CD14-positive monocyte (primary cell): ENCODE measurements at regions not wholly inside any gene's neighbourhood (a gene's known extent, or its start where the extent isn't known, plus 50 kb on each side); places are given as distances from the start of the nearest gene placed in this dataset.
"Not testable (repeated sequence)": the region's sequence is repeated elsewhere in the genome, so short reads cannot be mapped to it uniquely, and the experiment has no call there.

Source experiments
- DNase-seq, 3 donors: peaks; one replicate each; pipeline ENCODE4 v3.0.0-alpha.2; 2011 to 2022
- H2AFZ ChIP-seq: 2 replicates; pipeline ENCODE4 v1.6.0; 2012; ENCODE audit warnings: mild to moderate bottlenecking, low read depth, low read length, inconsistent platforms; ENCODE audit not compliant: insufficient read depth, poor library complexity, severe bottlenecking
- H3K27ac ChIP-seq, 2 donors: 1 replicate in 1 of 2; 2 replicates in 1 of 2; pipeline ENCODE4 v1.5.1; 2012 to 2013; ENCODE audit warnings: low read length in 2 of 2, control low read depth in 1 of 2, inconsistent platforms in 1 of 2, low read depth in 1 of 2, mild to moderate bottlenecking in 1 of 2
- H3K27me3 ChIP-seq, 2 donors: one replicate each; pipeline versions ENCODE4 v1.6.0 to v1.6.1; 2011 to 2013; ENCODE audit warnings: low read length in 2 of 2; ENCODE audit not compliant: control insufficient read depth in 2 of 2, insufficient read depth in 2 of 2
- H3K36me3 ChIP-seq, 2 donors: replicated peaks in 1 of 2; 1 replicate in 1 of 2; 2 replicates in 1 of 2; pipeline versions ENCODE4 v1.5.1 to v1.6.1; 2012 to 2013; ENCODE audit warnings: low read length in 2 of 2, control low read depth in 1 of 2, inconsistent platforms in 1 of 2, mild to moderate bottlenecking in 1 of 2; ENCODE audit not compliant: insufficient read depth in 2 of 2, control insufficient read depth in 1 of 2
- H3K4me1 ChIP-seq, 2 donors: 1 replicate in 1 of 2; 2 replicates in 1 of 2; pipeline versions ENCODE4 v1.5.1 to v1.6.1; 2012 to 2013; ENCODE audit warnings: low read length in 2 of 2, control low read depth in 1 of 2, inconsistent platforms in 1 of 2, mild to moderate bottlenecking in 1 of 2, moderate library complexity in 1 of 2; ENCODE audit not compliant: insufficient read depth in 2 of 2, control insufficient read depth in 1 of 2
- H3K4me2 ChIP-seq: replicated peaks from 2 replicates; pipeline ENCODE3; 2012; ENCODE audit warnings: low read length, moderate library complexity, mild to moderate bottlenecking; ENCODE audit not compliant: poor library complexity, severe bottlenecking; ENCODE audit errors: extremely low read depth
- H3K4me3 ChIP-seq, 3 experiments: fragments of 200-600 bp in 1 of 3; sonication (generic) in 1 of 3; replicated peaks in 1 of 3; 1 replicate in 2 of 3; 2 replicates in 1 of 3; pipeline ENCODE4 v1.5.1; 2011 to 2013; ENCODE audit warnings: low read length in 3 of 3, mild to moderate bottlenecking in 3 of 3, control low read depth in 2 of 3, low read depth in 2 of 3, inconsistent platforms in 1 of 3, moderate library complexity in 1 of 3
- H3K79me2 ChIP-seq: 2 replicates; pipeline ENCODE4 v1.6.0; 2012; ENCODE audit warnings: mild to moderate bottlenecking, control low read depth, inconsistent platforms, low read length, moderate library complexity; ENCODE audit not compliant: insufficient read depth
- H3K9ac ChIP-seq: 2 replicates; pipeline ENCODE4 v1.6.0; 2017; ENCODE audit warnings: low read length, mild to moderate bottlenecking; ENCODE audit not compliant: insufficient read depth, poor library complexity, severe bottlenecking
- H3K9me3 ChIP-seq, 2 donors: replicated peaks in 1 of 2; 1 replicate in 1 of 2; 2 replicates in 1 of 2; pipeline versions ENCODE4 v1.5.1 to v1.6.1; 2012 to 2013; ENCODE audit warnings: low read length in 2 of 2, control low read depth in 1 of 2; ENCODE audit not compliant: control insufficient read depth in 1 of 2, insufficient read depth in 1 of 2
- H4K20me1 ChIP-seq: 2 replicates; pipeline ENCODE4 v1.6.0; 2012; ENCODE audit warnings: mild to moderate bottlenecking, low read length, control low read depth, moderate library complexity; ENCODE audit not compliant: insufficient read depth
- H3K27ac Mint-ChIP-seq, 7 donors: one replicate each; pipeline ENCODE4 v1.8.0; 2020; ENCODE audit warnings: mild to moderate bottlenecking in 7 of 7, mixed read lengths in 7 of 7, moderate library complexity in 6 of 7, inconsistent platforms in 2 of 7
- H3K27me3 Mint-ChIP-seq, 3 donors: one replicate each; pipeline ENCODE4 v1.8.0; 2021 to 2022; ENCODE audit warnings: low read depth in 3 of 3, mild to moderate bottlenecking in 3 of 3, mixed read lengths in 3 of 3, moderate library complexity in 3 of 3, inconsistent platforms in 1 of 3
- H3K36me3 Mint-ChIP-seq, 2 donors: one replicate each; pipeline ENCODE4 v1.8.0; 2020; ENCODE audit warnings: mixed read lengths in 2 of 2, inconsistent platforms in 1 of 2, mild to moderate bottlenecking in 1 of 2
- H3K4me1 Mint-ChIP-seq: one replicate; pipeline ENCODE4 v1.8.0; 2020; ENCODE audit warnings: mild to moderate bottlenecking, mixed read lengths
- H3K4me3 Mint-ChIP-seq, 2 donors: one replicate each; pipeline ENCODE4 v1.8.0; 2020; ENCODE audit warnings: mild to moderate bottlenecking in 2 of 2, mixed read lengths in 2 of 2, moderate library complexity in 1 of 2
- H3K9me3 Mint-ChIP-seq, 7 donors: one replicate each; pipeline ENCODE4 v1.8.0; 2020 to 2022; ENCODE audit warnings: mixed read lengths in 7 of 7, mild to moderate bottlenecking in 6 of 7, moderate library complexity in 6 of 7, inconsistent platforms in 2 of 7
- CTCF ChIP-seq: fragments of 200-600 bp; IDR thresholded peaks from one replicate; pipeline ENCODE4 v1.8.0; 2022; ENCODE audit warnings: antibody characterized with exemption, mild to moderate bottlenecking
- WGBS: methylation state at CpG from one replicate; pipeline ENCODE4 v1.1.5; 2013; ENCODE audit warnings: missing lambda C conversion rate; ENCODE audit not compliant: insufficient coverage; 5-methylcytosine and 5-hydroxymethylcytosine counted together
- intact Hi-C, 2 donors: fragments of 100-400 bp; cut with micrococcal nuclease; formaldehyde crosslinking; loops; one replicate each; pipeline versions ENCODE4 v1.15.0 to v1.15.1; 2023

GRCh38 chr2:121069434-121069969, 215.5 kb downstream of the TFCP2L1 start:
- H3K27me3 Mint-ChIP-seq: peaks cover 10 to 26% (median 15%) of the 10 kb centered on the region in 3 donors
- H2AFZ ChIP-seq: no peak overlapping the region
- peaks cover 0 to 1% (median 0%) of the 10 kb centered on the region in 7 donors for H3K9me3 Mint-ChIP-seq
- no peaks in the 10 kb centered on the region for H3K36me3 Mint-ChIP-seq
- H3K4me3 Mint-ChIP-seq: no peak overlapping the region
- no peaks in the 10 kb centered on the region for H3K27me3 ChIP-seq
- no peak overlapping the region for H3K4me2 ChIP-seq
- intact Hi-C loops: no loop called here
- no peaks in the 10 kb centered on the region for H4K20me1 ChIP-seq
- H3K9me3 ChIP-seq: no peaks in the 10 kb centered on the region
- H3K79me2 ChIP-seq: no peaks in the 10 kb centered on the region
- no peaks in the 10 kb centered on the region for H3K4me1 Mint-ChIP-seq
- H3K36me3 ChIP-seq: no peaks in the 10 kb centered on the region
- WGBS: 94% methylated on average over 16 of the region's 18 CpGs
- H3K27ac Mint-ChIP-seq: no peak overlapping the region
- H3K4me1 ChIP-seq: no peaks in the 10 kb centered on the region
- no peak overlapping the region for H3K4me3 ChIP-seq
- TF ChIP-seq CTCF: no peak
- H3K27ac ChIP-seq: no peak overlapping the region
- DNase-seq: no peak
- no peak overlapping the region for H3K9ac ChIP-seq

DNA sequence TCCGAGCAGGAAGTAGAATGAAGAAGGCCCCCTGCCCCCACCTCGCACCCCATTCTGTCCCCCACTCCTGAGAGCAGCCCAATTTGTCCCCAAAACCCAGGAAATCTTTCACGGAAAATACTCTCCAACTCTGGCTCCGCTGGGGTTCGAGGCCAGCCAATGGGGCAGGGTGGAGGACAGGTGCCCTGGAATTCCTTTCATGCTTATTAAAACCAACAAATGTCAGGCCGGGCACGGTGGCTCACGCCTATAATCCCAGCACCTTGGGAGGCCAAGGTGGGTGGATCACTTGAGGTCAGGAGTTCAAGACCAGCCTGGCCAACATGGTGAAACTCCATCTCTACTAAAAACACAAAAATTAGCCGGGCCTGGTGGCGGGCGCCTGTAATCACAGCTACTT, 214.9 kb downstream of the TFCP2L1 start:
- H3K9me3 ChIP-seq, H3K4me1 ChIP-seq, H3K9ac ChIP-seq, H3K4me3 Mint-ChIP-seq, H3K4me2 ChIP-seq, H2AFZ ChIP-seq, H3K9me3 Mint-ChIP-seq, H3K36me3 Mint-ChIP-seq, H3K27ac Mint-ChIP-seq, H3K36me3 ChIP-seq, H3K27me3 ChIP-seq, DNase-seq, H3K79me2 ChIP-seq, H3K4me3 ChIP-seq, H3K4me1 Mint-ChIP-seq, H3K27ac ChIP-seq, intact Hi-C loops, H4K20me1 ChIP-seq: not testable (repeated sequence)
- H3K27me3 Mint-ChIP-seq: peaks cover 14 to 31% (median 19%) of the 10 kb centered on the region in 3 donors
- WGBS: 88% methylated on average over 4 of the region's 11 CpGs
